ENCODE measurements at regions not wholly inside any gene's neighbourhood (a gene's known extent, or its start where the extent isn't known, plus 50 kb on each side); places are given as distances from the start of the nearest gene placed in this dataset.

DNA sequence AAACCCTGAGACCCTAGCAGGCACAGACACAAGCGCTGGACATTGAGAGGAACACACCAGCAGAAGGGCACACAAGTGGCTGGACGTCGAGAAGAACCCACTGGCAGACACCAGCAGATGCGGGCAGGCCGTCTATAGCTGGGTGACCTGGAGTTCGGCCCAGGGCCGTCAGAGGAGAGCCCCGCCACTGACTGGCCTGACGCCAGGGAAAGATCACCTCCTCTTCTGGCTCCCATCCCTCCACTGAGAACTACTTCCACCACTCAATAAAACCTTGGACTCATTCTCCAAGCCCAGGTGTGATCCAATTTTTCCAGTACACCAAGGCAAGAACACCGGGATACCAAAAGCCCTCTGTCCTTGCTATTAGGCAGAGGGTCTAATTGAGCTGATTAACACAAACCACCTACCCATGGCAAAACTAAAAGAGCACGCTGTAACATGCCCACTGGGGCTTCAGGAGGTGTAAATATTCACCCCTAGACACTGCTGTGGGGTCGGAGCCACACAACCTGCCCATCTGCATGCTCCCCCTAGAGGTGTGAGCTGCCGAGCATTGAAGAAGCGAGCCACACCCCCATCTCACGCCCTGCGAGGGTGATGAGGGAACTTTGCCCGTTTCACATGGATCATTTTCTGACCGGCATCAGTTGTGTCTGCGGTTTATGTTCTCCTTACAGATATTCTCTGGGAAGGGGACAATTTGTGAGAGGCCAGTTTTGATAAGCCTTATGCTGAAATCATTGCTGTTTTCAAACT is 104.8 kb downstream of the HLX start:
- no peak for ATAC-seq

DNA sequence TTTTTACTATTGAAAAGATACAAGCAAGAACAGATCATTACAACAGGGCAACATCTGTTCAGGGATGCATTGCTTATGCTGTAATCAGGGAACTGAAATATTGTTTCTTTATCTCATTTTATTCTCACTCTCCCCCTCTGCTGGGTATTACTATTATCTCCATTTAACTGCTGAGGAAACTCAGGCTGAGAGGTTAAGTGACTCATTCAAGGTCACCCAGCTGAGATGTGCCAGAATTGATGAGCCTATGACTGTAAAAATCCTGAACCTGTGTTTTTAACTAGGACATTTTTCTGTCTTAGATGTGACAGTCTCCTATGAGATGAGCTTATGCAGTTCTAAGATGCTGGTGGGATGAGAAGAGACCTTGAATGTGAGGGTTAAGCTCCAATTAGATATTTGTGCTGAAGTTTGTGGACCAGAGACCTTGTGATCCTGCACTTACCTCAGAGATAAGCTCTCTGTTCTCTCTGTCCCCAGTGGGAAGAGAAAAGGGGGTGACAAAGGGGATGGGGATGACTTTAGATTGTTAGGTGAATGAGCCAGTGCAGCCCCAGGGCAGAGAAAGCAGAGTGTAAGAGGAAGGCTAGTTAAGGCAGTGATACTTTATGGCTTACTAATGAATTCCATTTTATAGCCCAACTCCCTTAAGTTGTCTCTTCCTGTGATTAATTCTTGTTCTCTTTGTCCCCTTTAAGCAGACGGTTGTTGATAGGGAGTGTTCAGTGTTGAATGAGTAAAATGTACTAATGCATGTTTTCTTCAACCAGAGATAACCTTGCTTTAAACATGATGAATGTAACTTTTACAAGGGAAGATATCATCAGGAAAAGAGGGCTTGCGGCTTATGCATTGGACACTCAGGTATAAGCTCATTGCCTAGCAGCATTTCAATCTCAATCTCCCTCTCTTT is 111.4 kb downstream of the HLX start:
- no peak for ATAC-seq

DNA sequence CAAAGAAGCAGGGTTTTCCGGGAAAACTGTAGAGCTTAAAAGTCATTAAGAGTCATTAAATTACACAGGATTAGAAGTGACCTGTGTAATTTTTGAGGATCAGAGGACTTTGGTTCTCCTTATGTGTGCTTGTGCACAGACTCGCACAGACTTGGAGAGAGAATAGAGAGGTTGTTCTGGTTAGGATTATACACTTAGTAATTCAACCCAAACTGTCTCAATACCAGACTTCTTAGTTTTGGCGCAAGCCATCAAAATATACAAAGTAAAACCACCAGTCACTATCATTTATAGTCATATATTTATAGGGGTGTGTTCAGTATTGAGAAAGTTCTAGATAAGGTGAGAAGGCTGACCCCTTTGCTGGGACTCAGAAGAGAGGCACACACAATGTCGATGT is 112.3 kb downstream of the HLX start:
- ATAC-seq = no peak

DNA sequence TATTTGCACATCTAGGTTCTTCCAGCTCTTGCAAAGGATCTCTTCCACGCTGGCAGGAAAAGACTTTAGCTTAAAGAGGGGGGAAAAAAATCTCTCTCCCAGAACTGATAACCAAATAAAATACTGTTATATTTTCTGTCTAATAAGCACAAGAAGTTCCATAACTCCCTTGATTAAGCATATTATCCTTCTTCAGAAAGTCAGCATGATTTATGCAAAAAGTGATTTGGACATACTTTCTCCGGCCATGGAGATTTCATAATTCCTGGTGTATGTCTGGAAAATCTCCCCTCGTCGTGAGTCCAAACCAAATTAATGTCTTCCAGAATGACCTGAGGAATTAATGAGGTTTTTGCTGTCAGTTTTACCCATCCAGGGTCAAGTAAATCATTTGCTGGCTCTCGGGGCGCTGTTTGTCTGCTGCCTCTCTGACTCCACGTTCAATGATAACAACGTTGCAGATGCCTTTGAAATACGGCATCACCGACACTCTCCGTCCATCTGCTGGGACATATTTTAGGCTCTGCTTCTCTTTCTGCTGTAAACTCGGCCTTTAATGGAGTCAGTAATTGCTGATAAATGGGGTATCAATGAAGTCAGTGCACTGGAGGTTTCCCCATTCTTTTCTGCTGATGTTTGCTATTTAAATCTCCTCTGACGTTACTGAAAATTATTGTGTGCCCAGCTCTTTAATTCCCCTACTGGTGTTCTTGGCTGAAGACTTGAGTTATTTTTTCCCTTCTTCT is 112.9 kb downstream of the HLX start:
- no peak for ATAC-seq

DNA sequence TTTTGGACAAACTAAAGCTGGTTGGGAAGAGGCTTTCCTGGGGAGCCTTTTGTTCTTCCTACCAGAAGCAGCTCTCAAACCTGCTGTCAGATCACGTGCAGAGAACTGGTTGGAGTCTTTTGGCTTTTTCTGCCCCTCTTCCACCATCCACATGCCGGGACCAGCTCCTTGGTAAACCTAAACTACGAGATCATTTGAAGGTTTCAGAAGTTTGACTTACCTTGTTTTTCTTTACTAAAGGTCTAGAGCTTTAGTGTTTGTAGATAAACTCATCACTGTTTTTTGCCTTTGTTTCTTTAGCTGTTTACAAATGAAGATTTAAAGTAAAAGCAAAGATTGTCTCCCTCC is 113.4 kb downstream of the HLX start:
- no peak for ATAC-seq

DNA sequence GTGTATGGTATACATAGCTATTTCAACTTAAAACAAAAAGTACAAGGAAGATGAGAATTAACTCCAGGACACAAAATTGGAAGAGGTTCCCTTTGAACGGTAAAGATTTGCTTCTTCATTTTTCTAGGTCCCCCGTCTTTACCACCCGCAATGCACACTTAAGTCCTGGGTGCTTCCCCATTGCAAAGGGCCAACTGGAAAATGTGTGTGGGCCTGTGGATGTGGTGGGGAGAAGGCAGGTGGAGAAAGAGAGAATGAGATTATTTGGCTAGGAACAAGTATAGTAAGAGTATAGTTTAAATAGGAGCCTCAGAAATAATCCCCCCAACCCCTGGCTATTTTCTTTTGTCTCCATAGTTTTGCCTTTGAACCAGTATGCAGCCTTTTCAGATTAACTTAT is 115.4 kb downstream of the HLX start:
- no peak for ATAC-seq

DNA sequence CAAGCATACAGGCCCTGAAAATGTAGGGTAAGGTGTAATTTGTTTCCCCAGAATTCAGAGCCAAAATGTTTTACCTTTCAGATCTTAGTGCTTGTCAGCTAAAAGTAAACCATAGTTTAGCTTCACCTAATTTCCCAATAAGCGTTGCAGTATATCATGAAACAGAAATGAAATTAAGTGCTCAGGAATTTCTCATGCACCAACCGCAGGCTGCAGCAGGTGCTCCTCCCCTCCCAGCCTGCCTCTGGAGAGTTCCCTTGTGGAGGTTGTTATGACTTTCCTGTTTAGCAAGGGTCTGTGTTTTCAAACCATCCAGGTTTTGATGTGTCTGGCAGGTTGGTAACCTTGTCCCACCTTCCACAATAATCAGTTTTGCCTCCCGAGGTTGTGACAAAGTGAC is 118.5 kb downstream of the HLX start:
- ATAC-seq = no peak

DNA sequence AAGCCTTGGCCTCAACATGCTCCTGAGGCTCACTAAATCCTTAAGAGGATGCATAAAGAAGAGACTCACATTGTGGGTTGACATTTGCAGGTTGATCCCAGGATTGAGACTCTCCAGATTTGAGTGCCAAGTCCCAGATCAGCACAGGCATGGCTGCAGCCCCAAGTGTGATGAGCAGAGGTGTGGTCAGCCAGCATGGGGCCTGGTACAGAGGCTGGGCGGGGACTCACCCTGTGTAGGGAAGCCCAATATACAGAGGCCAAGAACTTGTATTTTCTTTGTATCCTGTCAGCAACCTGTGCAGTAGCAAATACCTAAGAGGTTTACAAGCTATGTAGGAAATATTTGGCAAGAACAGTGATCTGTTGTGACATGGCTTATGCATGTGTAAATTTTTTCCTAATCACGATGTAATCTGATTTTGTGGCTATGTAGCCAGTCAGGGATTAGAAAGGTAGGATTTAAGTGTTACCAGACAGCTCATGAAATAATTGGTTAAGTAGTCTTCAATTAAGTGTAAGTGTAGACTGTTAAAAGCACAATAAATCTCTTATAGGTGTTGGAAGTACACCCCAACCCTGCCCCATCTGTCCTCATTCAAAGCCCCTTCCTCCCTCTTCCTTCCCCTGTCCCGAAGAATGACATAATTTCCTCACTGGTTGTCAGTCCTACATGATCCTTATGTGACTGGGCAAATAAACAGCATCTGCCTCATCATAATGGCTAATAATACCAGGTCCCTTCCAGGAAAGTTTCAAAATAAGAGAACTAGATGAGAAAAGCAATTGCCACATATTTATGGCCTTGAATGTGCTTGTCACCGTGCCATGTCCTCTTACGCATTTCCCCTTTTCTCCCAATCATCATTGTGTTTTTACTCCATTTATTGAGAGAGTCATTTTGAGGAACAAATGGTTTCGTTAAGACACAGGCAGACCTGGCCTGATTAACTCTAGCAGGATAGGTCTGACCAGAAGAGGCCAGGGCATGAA is 120.9 kb downstream of the HLX start:
- no peak for ATAC-seq

DNA sequence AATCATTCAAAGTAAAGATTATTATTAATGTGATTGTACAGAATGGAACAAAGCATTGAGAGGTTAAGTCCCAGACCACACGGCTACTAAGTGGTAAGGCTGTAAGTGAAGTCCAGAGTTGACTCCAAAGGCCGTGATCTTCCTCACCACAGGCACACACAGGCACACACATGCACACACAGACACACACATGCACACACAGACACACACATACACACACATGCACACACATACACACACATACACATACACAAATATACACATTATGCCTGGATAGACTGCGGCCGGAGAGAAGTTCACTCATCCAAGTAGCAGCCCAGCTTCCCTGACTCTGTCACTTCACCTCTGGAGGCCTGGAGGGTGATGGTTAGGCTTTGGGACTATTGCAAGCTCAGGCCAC is 121.9 kb downstream of the HLX start:
- ATAC-seq = no peak

DNA sequence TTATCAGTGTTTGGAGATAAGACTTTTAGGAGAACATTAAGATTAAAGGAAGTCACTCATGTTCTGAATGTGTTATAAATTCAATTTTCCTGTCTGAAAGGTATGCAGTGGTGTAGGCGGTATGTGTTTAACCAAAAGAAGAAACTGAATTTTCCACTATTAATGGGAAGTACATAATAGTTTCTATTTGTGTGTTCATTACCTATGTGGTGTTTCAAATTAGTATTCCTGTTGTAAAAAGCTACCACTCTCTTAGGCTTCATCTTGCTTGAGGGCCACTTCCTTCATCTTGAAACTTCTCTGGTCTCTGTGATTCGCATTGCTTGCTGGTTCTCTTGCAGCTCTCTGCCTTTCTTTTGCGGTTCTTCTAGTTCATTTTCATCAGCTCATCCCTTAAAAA is 123.4 kb downstream of the HLX start:
- no peak for ATAC-seq

DNA sequence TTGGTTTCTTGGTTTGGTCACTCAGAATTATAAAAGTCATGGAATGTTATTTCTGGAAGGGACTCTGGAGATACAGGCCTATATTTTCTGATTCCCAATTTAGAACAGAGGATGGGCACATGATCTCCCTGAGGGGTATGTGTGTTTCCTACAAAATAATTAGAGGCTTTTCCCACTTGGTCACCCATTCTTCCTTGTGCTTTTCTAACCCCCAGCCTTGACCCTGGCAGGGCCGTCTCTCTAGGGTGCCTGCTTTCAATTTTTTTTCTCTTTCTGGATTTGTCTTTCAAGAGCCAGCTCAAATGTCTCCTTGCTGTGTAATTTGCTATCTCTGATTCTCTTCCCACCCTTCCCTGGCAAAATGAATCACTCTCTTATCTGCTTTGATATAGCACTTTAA is 131.9 kb downstream of the HLX start:
- no peak for ATAC-seq

DNA sequence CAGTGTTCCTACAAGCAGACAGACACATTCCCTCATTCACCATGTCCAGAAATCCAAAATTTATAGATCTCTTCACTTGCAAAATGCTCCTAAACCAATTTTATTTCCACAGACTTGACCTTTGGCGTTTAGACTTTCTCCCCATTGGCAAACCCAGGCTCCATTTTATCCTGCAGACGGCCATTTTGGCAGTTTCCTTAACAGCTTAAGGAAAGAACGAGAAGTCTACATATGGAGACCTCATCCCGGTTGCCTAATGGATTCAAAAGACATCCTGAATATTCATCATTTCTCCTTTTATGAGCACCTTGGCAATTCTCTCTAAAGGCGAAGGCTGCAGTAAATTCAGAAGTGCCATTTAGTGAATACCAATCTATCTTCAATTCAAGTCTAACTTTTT is 132.9 kb downstream of the HLX start:
- ATAC-seq = no peak

DNA sequence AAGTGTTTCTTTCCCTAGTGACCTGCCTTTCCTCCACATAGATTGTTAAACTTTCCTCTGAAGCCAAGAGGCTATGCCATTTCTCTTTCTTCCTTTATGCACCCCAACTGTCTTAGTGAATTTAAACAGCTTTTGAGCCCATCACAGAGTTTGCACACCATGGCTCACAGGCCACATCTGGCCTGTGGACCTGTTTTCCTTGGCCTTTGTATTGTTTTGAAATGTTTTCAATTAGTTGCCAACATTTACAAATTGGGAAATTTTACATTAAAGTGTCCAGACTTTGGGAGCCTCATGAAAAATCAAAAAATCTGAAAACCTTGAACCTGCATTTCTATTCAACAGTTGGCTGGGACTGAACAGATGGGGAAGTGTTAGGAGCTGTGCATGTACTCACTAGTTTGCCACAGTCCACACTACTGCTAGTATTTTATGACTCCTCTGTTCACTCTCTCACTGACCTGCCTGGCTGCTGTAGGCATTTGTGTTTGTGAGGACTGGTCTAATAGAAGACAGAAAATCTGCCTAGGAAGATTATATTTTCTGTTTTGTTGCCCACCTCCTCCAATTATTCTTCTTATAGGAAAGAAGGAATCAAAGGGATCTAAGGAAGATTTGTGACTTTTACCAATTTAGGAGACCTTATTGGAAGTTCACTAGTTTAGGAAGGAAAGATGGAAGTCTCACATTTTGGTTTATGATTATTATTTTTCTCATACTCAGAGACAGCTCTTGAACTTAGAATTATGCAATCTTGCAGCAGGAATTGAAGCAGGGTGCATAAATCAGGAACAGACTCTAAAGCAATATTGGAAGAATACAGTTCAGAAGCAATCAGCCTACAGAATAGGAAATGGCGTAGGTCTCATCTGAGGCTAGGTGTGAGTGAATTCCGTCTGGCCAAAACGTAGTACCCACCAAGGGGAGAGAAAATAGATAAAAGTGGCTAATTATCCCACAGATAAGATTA is 134.7 kb downstream of the HLX start:
- ATAC-seq = no peak

DNA sequence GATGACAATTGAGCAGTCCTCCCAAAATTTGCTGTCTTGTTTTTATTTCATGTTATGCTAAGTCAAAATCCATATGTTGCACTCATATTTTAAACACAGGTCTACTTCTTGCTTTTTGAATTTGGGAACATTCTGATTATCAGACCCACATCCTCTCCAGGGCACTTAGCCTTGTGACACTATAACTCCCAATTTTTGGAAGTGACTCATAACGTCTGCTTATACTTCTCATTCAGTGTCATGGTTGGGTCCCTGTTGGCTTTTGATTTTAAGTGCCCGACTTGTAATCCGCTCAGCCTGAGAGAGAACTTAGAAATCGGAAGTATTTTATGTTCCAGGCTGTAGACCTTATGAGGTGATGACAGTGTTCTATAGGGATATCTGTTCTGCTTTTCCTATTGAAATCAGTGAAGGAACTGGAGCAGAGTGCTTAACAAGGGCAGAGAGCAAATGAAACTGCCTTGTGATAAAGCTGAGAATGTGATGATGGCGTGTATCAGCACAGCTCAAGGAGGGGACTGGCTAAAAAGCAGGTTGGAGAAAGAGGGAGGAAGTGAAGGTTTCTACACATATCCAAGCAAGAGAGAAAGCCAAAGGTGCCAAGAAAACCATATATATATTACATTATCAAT is 136.0 kb downstream of the HLX start:
- ATAC-seq = no peak

DNA sequence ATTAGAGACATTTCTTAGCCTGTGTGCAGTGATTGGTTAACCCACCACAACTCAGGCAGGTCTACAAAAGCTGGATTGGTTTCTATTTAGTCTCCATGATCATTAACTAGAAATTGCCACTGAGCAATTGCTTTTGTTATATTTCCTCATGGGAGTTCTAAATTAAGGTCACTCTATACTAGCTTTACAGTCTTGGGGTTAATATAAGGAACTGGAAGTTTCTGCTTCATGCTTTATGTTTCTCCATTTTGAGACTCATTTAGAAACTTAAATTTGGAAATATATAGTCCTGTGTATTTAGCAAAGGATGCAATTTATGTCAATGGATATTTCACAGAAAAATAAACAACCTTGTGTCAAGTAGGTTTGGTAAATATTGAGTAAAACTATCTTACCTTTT is 137.5 kb downstream of the HLX start:
- ATAC-seq = no peak

DNA sequence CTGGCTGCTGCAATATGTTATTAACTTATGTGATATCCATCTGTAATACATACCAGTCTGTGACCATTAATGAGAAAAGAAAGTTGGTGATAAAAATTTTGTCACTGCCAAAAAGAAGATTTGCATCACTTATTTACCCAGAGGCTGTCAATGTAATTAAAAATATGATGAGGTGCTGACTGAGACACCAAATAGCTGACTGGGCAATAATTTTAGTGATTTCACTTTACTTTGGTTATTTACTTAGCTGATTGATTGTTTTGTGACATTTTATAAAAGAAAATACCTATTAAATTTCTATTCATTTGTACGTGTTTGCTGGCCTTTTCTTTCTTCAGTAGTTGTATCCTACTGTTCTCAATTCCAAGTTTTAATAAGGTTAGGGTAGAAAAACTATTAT is 139.2 kb downstream of the HLX start:
- no peak for ATAC-seq

DNA sequence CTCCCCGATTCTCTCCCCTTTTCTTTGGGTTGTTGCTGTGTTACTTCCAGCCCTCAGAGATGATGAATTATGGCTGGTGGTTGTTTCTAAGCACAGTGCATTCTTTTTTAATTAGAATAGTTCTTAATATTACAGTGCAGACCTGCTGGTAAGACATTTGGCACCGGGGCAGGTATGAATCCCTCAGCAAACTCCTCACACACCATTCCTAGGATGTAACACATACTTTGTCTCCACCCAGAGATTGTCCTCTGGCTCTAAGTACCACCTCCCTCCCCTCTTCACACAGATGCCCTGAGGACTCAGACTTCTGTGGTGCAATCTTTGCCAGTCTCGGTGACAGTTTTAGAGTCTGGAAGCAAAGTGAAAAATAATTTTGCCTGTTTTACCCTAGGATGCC is 143.1 kb downstream of the HLX start:
- ATAC-seq = no peak

DNA sequence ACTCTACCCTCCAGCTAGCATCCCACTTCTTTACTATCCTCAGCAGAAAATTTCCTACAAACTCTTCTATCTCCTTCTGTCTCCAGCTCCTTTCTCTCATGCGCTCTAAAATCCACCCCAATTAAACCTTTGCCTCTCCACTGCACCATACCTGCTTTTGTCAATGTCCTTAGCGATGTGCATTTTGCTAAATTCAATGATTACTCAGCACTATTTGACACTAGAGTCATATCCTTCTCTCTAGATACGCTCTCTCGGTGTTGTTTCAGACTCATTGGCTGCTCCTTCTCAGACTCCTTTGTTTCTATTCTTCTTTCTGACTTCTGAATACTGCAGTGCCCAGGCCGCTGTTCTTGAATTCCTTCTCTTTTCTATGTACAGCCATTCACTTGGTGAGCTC is 144.2 kb downstream of the HLX start:
- ATAC-seq = no peak

DNA sequence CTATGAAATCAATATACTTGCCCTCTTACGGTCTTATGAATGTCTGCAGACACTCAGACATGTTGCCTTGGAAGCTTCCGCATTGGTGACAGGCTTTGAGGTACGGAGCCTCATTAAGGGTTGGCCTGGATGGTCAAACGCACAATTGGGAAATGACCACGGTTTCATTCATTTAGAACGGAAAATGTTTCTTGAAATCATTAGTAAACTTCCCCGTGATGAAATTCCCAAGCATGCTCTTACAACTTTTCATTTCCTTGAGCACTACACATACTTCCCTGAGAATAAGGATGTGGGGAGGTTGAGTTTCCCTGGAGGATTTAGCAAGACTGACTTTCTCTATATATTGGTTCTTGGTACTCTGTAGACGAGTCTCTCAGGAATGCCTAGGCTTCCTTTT is 146.3 kb downstream of the HLX start:
- ATAC-seq = no peak

DNA sequence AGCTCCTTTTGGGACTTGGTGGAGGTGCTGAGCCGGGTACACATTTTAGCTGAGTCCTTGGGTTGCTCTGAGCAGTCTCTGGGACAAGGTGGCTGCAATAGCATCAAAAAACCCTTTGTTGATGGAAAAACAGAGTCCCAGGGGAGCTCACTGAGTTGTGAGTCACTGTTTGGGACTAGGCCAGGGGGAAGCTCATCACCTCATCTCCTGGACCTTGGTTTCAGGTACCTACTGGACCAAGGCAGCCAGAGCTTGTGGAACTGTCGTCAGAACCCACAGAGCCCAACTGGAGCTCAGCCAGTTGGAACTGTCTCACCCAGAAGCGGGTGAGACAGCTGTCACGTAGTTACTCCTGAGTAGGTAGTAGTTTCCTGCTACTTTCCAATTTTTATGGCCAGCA is 146.7 kb downstream of the HLX start:
- ATAC-seq = no peak
